ENCODE measurements at regions not wholly inside any gene's neighbourhood (a gene's known extent, or its start where the extent isn't known, plus 50 kb on each side); places are given as distances from the start of the nearest gene placed in this dataset.

GRCh38 chr6:14785493-14785790 lies 460.4 kb upstream of the JARID2 start:
- no peak for TF ChIP-seq ZFP3 (CRISPR knock-in tag; IDR thresholded peaks at IDR 0.05)
- TF ChIP-seq GLIS3 (CRISPR knock-in tag; IDR thresholded peaks at IDR 0.05) = no peak
- ATAC-seq = no peak

- no peak for ATAC-seq
- no peak for TF ChIP-seq ZNF565 (CRISPR knock-in tag; conservative IDR thresholded peaks at IDR 0.05; ENCODE audit: low read depth)
- TF ChIP-seq ARNTL (CRISPR knock-in tag; IDR thresholded peaks at IDR 0.05; ENCODE audit: borderline replicate concordance, low read depth) = no peak
- TF ChIP-seq TOX (CRISPR knock-in tag; IDR thresholded peaks at IDR 0.05; ENCODE audit: borderline replicate concordance) = no peak
- TF ChIP-seq PPARA (CRISPR knock-in tag; IDR thresholded peaks at IDR 0.05; ENCODE audit: borderline replicate concordance) = no peak
- no peak for TF ChIP-seq ZNF70 (CRISPR knock-in tag; IDR thresholded peaks at IDR 0.05)
- no peak for TF ChIP-seq OSR1 (CRISPR knock-in tag; IDR thresholded peaks at IDR 0.05)
- TF ChIP-seq BACH2 (CRISPR knock-in tag; IDR thresholded peaks at IDR 0.05; ENCODE audit: borderline replicate concordance) = no peak
- TF ChIP-seq TSHZ2 (CRISPR knock-in tag; IDR thresholded peaks at IDR 0.05) = no peak
- no peak for TF ChIP-seq ISL1 (CRISPR knock-in tag; IDR thresholded peaks at IDR 0.05)
- no peak for TF ChIP-seq CSDC2 (CRISPR knock-in tag; IDR thresholded peaks at IDR 0.05)
- no peak for TF ChIP-seq PATZ1 (CRISPR knock-in tag; IDR thresholded peaks at IDR 0.05; ENCODE audit: borderline replicate concordance)
- TF ChIP-seq GLIS3 (CRISPR knock-in tag; IDR thresholded peaks at IDR 0.05) = no peak
- no peak for TF ChIP-seq ZFP30 (CRISPR knock-in tag; IDR thresholded peaks at IDR 0.05)
- TF ChIP-seq TCF4 (CRISPR knock-in tag; IDR thresholded peaks at IDR 0.05; ENCODE audit: borderline replicate concordance) = no peak
- TF ChIP-seq ZFP3 (CRISPR knock-in tag; IDR thresholded peaks at IDR 0.05) = no peak
- TF ChIP-seq ESRRG (CRISPR knock-in tag; IDR thresholded peaks at IDR 0.05) = no peak
- no peak for TF ChIP-seq ZC3H10 (CRISPR knock-in tag; IDR thresholded peaks at IDR 0.05)
- TF ChIP-seq ZNF8 (CRISPR knock-in tag; IDR thresholded peaks at IDR 0.05) = no peak
These were observed 459.9 kb upstream of the JARID2 start for GRCh38 chr6:14786008-14786407.

GRCh38 chr6:14786455-14786854 lies 459.4 kb upstream of the JARID2 start:
- TF ChIP-seq POU6F1 (CRISPR knock-in tag; IDR thresholded peaks at IDR 0.05; ENCODE audit: borderline replicate concordance, low read depth) (no peak), SNAI2 (CRISPR knock-in tag; IDR thresholded peaks at IDR 0.05) (no peak), ESRRG (CRISPR knock-in tag; IDR thresholded peaks at IDR 0.05) (no peak), ZC3H10 (CRISPR knock-in tag; IDR thresholded peaks at IDR 0.05) (no peak), ISL1 (CRISPR knock-in tag; IDR thresholded peaks at IDR 0.05) (no peak), ZNF565 (CRISPR knock-in tag; conservative IDR thresholded peaks at IDR 0.05; ENCODE audit: low read depth) (no peak), RARB (CRISPR knock-in tag; IDR thresholded peaks at IDR 0.05) (no peak), CREB5 (CRISPR knock-in tag; IDR thresholded peaks at IDR 0.05; ENCODE audit: low read depth) (no peak), ZFP3 (CRISPR knock-in tag; IDR thresholded peaks at IDR 0.05) (no peak), CSRNP3 (CRISPR knock-in tag; IDR thresholded peaks at IDR 0.05) (no peak), PPARA (CRISPR knock-in tag; IDR thresholded peaks at IDR 0.05; ENCODE audit: borderline replicate concordance) (no peak), PATZ1 (CRISPR knock-in tag; IDR thresholded peaks at IDR 0.05; ENCODE audit: borderline replicate concordance) (no peak), TOX (CRISPR knock-in tag; IDR thresholded peaks at IDR 0.05; ENCODE audit: borderline replicate concordance) (no peak), GLIS3 (CRISPR knock-in tag; IDR thresholded peaks at IDR 0.05) (no peak), TCF4 (CRISPR knock-in tag; IDR thresholded peaks at IDR 0.05; ENCODE audit: borderline replicate concordance) (no peak), TSHZ2 (CRISPR knock-in tag; IDR thresholded peaks at IDR 0.05) (no peak), ZFP30 (CRISPR knock-in tag; IDR thresholded peaks at IDR 0.05) (no peak), ZNF8 (CRISPR knock-in tag; IDR thresholded peaks at IDR 0.05) (no peak)

More at GRCh38 chr6:14786455-14786854, 459.4 kb upstream of the JARID2 start:
- no peak for ATAC-seq
